ENCODE measurements at regions not wholly inside any gene's neighbourhood (a gene's known extent, or its start where the extent isn't known, plus 50 kb on each side); places are given as distances from the start of the nearest gene placed in this dataset.

DNA sequence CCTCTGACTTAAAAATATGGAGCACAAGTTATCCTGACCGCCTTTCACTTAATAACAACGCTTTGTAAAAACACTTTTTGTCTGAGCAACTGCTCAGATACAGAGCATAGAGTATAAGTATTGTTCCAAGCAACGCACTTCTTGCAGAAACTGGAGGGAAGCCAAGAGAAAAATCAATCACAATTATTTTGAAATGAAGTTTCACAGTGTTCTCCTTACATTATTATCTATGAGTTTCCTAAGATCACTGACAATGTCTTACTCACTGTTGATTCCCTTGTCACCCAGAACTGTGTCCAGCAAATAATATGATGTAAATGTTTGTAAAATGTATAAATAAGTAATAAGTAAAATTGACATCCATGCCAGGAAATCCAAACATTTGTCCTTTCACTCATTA lies 184.6 kb upstream of the GPR149 start:
- no peak overlapping the region for H3K4me3 ChIP-seq (ENCODE audit: low read length in 2 of 2)
- H3K36me3 ChIP-seq (ENCODE audit: control insufficient read depth in 2 of 2, insufficient read depth in 2 of 2, low read length in 2 of 2): no peaks in the 10 kb centered on the region
- H3K27me3 ChIP-seq (ENCODE audit: control insufficient read depth in 2 of 2, insufficient read depth in 2 of 2, low read length in 2 of 2): no peaks in the 10 kb centered on the region
- no peak overlapping the region for H3K9ac ChIP-seq (ENCODE audit: low read depth in 1 of 2, low read length in 2 of 2)
- no peak overlapping the region for H3K27ac ChIP-seq (ENCODE audit: low read depth in 2 of 2, low read length in 2 of 2)
- no peaks in the 10 kb centered on the region for H3K9me3 ChIP-seq (ENCODE audit: control insufficient read depth in 2 of 2, low read length in 2 of 2)
- H3K4me1 ChIP-seq (ENCODE audit: control insufficient read depth in 2 of 2, insufficient read depth in 2 of 2, low read length in 2 of 2): no peaks in the 10 kb centered on the region

DNA sequence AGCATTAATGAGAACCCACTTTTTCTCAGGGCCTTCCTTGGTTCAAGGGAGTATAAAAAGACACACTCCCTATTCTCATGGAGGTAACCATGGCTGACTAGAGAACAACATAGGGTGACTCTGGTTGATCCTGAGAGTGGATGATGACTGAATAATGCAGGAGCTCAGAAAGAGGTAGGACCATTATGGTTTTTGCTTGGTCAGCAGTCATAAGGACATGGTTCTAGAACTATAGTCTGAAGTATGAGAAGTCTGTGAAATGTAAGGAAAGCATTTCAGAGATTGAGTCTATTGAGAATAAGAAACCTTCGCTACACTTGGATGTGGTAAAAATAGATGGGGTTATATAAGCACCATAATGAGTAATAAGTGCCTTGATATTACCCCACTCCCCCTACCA lies 184.1 kb upstream of the GPR149 start:
- Histone ChIP-seq H3K4me1 (ENCODE audit: control insufficient read depth in 2 of 2, insufficient read depth in 2 of 2, low read length in 2 of 2) (no peaks in the 10 kb centered on the region), H3K9me3 (ENCODE audit: control insufficient read depth in 2 of 2, low read length in 2 of 2) (no peaks in the 10 kb centered on the region), H3K36me3 (ENCODE audit: control insufficient read depth in 2 of 2, insufficient read depth in 2 of 2, low read length in 2 of 2) (no peaks in the 10 kb centered on the region), H3K27me3 (ENCODE audit: control insufficient read depth in 2 of 2, insufficient read depth in 2 of 2, low read length in 2 of 2) (no peaks in the 10 kb centered on the region), H3K27ac (ENCODE audit: low read depth in 2 of 2, low read length in 2 of 2) (no peak overlapping the region), H3K4me3 (ENCODE audit: low read length in 2 of 2) (no peak overlapping the region), H3K9ac (ENCODE audit: low read depth in 1 of 2, low read length in 2 of 2) (no peak overlapping the region)

DNA sequence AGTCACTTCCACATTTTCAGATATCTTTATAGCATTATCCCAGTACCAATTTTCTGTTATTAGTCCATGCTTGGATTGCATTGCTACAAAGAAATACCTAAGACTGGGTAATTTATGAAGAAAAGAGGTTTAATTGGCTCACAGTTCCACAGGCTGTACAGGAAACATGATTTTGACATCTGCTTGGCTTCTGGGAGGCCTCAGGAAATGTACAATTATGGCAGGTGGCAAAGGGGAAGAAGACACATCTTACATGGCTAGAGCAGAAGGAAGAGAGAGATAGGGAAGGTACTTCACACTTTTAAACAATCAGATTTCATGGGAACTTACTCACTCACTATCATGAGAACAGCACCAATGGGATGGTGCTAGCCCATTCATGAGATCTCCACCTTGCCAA lies 172.3 kb upstream of the GPR149 start:
- Histone ChIP-seq H3K4me3 (ENCODE audit: low read length in 2 of 2) (no peak overlapping the region), H3K9me3 (ENCODE audit: control insufficient read depth in 2 of 2, low read length in 2 of 2) (no peaks in the 10 kb centered on the region), H3K36me3 (ENCODE audit: control insufficient read depth in 2 of 2, insufficient read depth in 2 of 2, low read length in 2 of 2) (no peaks in the 10 kb centered on the region), H3K4me1 (ENCODE audit: control insufficient read depth in 2 of 2, insufficient read depth in 2 of 2, low read length in 2 of 2) (no peaks in the 10 kb centered on the region), H3K27ac (ENCODE audit: low read depth in 2 of 2, low read length in 2 of 2) (no peak overlapping the region), H3K9ac (ENCODE audit: low read depth in 1 of 2, low read length in 2 of 2) (no peak overlapping the region), H3K27me3 (ENCODE audit: control insufficient read depth in 2 of 2, insufficient read depth in 2 of 2, low read length in 2 of 2) (no peaks in the 10 kb centered on the region)

DNA sequence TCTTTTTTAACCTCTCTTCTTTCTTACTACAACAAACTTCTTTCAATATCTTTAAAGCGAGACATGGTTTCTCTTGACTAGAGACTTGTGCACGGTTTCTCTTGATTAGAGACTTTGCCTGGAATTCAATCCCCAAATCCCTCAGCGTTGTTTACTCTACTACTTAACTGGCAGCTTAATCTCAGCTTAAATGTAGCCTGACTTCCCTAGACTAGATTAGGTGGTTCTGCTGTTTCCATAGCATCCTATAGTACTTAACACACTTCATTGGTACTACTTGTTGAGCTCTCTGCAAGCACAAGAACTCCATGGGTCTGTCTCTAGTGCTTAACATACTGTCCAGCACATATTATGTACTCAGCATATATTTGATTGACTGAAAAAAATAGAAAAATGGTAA lies 168.2 kb upstream of the GPR149 start:
- H3K36me3 ChIP-seq (ENCODE audit: control insufficient read depth in 2 of 2, insufficient read depth in 2 of 2, low read length in 2 of 2): no peaks in the 10 kb centered on the region
- no peak overlapping the region for H3K9ac ChIP-seq (ENCODE audit: low read depth in 1 of 2, low read length in 2 of 2)
- no peaks in the 10 kb centered on the region for H3K9me3 ChIP-seq (ENCODE audit: control insufficient read depth in 2 of 2, low read length in 2 of 2)
- H3K4me1 ChIP-seq (ENCODE audit: control insufficient read depth in 2 of 2, insufficient read depth in 2 of 2, low read length in 2 of 2): no peaks in the 10 kb centered on the region
- H3K27ac ChIP-seq (ENCODE audit: low read depth in 2 of 2, low read length in 2 of 2): no peak overlapping the region
- H3K27me3 ChIP-seq (ENCODE audit: control insufficient read depth in 2 of 2, insufficient read depth in 2 of 2, low read length in 2 of 2): no peaks in the 10 kb centered on the region
- no peak overlapping the region for H3K4me3 ChIP-seq (ENCODE audit: low read length in 2 of 2)

DNA sequence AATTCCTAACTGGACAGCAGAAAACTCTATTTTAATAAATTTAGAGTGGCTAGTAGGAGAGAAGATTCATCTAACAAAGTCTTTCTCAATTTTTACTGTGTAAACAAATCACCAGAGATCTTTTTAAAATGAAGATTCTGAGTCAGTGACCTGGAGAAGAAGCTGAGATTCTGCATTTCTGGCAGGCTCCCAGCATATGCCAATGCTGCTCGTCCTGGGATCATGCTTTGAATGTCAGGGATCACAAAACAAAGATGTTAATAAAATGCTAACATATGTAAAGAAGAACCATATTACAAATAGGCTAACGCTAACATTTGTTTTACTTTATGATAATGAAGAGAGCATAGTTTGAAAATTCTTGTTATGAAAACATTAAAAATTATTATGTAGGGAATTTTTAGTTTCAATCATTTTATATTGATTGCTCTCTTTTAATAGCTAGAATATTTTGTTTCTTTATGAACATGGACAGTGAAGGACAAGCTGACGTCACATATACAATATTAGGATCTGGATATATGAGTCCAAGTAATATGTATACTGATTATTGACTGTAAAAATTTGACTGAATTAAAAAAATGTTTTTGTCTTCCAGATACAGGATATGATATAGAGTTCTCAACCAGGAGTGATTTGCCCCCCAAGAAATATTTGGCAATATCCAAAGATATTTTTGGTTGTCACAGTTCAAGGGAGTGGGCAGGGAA lies 160.8 kb upstream of the GPR149 start:
- Histone ChIP-seq H3K27me3 (ENCODE audit: control insufficient read depth in 2 of 2, insufficient read depth in 2 of 2, low read length in 2 of 2) (no peaks in the 10 kb centered on the region), H3K4me1 (ENCODE audit: control insufficient read depth in 2 of 2, insufficient read depth in 2 of 2, low read length in 2 of 2) (no peaks in the 10 kb centered on the region), H3K36me3 (ENCODE audit: control insufficient read depth in 2 of 2, insufficient read depth in 2 of 2, low read length in 2 of 2) (no peaks in the 10 kb centered on the region), H3K4me3 (ENCODE audit: low read length in 2 of 2) (no peak overlapping the region), H3K27ac (ENCODE audit: low read depth in 2 of 2, low read length in 2 of 2) (no peak overlapping the region), H3K9me3 (ENCODE audit: control insufficient read depth in 2 of 2, low read length in 2 of 2) (no peaks in the 10 kb centered on the region), H3K9ac (ENCODE audit: low read depth in 1 of 2, low read length in 2 of 2) (no peak overlapping the region)

DNA sequence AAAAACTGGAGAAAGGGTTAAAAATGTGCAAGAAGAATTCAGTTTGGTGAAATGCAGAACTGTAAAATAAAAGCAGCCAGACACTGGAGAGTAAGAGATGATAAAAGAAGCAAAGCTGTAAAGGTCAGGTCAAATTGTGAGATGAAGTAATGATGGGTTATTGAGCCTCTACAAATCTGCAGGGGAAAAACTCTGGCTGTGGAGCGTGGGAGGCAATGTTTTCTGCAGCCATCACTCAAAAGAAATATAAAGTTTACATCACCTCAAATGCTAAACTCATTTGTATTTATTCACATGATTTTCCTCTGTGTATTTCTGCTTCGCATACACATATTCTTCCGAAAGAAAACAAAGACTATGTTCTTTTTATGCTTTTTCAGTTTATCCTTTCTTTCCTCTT lies 158.8 kb upstream of the GPR149 start:
- no peaks in the 10 kb centered on the region for H3K36me3 ChIP-seq (ENCODE audit: control insufficient read depth in 2 of 2, insufficient read depth in 2 of 2, low read length in 2 of 2)
- H3K27me3 ChIP-seq (ENCODE audit: control insufficient read depth in 2 of 2, insufficient read depth in 2 of 2, low read length in 2 of 2): no peaks in the 10 kb centered on the region
- no peak overlapping the region for H3K9ac ChIP-seq (ENCODE audit: low read depth in 1 of 2, low read length in 2 of 2)
- no peaks in the 10 kb centered on the region for H3K9me3 ChIP-seq (ENCODE audit: control insufficient read depth in 2 of 2, low read length in 2 of 2)
- H3K4me3 ChIP-seq (ENCODE audit: low read length in 2 of 2): no peak overlapping the region
- no peaks in the 10 kb centered on the region for H3K4me1 ChIP-seq (ENCODE audit: control insufficient read depth in 2 of 2, insufficient read depth in 2 of 2, low read length in 2 of 2)
- no peak overlapping the region for H3K27ac ChIP-seq (ENCODE audit: low read depth in 2 of 2, low read length in 2 of 2)

DNA sequence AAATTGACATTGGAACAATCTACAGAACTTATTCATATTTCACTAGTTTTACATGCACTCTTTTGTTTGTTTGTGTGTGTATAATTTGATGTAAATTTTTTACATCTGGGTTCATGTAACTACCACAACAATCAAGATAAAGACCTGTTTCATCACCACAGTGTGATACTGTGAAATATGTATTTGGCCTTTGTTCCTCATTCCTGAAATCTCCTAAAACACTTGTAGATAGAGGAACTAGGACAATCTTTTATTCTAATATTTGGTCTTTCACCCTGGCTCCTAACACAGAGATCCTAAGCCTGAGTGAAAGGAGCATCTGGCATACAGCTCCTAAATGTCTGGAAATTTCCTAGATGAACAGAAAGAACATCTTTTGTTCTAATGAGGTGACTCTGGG lies 155.0 kb upstream of the GPR149 start:
- no peak overlapping the region for H3K4me3 ChIP-seq (ENCODE audit: low read length in 2 of 2)
- H3K27ac ChIP-seq (ENCODE audit: low read depth in 2 of 2, low read length in 2 of 2): no peak overlapping the region
- no peaks in the 10 kb centered on the region for H3K4me1 ChIP-seq (ENCODE audit: control insufficient read depth in 2 of 2, insufficient read depth in 2 of 2, low read length in 2 of 2)
- H3K9ac ChIP-seq (ENCODE audit: low read depth in 1 of 2, low read length in 2 of 2): no peak overlapping the region
- no peaks in the 10 kb centered on the region for H3K27me3 ChIP-seq (ENCODE audit: control insufficient read depth in 2 of 2, insufficient read depth in 2 of 2, low read length in 2 of 2)
- H3K36me3 ChIP-seq (ENCODE audit: control insufficient read depth in 2 of 2, insufficient read depth in 2 of 2, low read length in 2 of 2): no peaks in the 10 kb centered on the region
- H3K9me3 ChIP-seq (ENCODE audit: control insufficient read depth in 2 of 2, low read length in 2 of 2): no peaks in the 10 kb centered on the region

DNA sequence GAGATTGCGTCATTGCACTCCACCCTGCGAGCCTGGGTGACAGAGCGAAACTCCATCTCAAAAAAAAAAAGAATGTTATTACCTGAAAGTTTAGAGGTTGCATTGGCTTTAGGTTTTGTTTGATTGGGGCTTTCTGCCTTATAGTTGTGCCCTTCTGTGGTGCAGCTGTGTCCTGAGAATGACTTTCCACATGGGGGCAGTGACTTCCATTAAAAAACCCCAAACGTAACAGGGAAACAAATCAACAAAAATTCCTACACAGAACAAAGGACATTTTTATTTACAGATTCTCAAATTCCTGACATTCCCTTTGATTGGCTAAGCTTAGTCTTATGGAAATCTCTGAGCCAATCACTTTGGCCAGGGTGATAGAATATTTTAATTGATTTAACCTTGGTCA lies 154.1 kb upstream of the GPR149 start:
- H3K9me3 ChIP-seq (ENCODE audit: control insufficient read depth in 2 of 2, low read length in 2 of 2): no peaks in the 10 kb centered on the region
- H3K4me1 ChIP-seq (ENCODE audit: control insufficient read depth in 2 of 2, insufficient read depth in 2 of 2, low read length in 2 of 2): no peaks in the 10 kb centered on the region
- H3K4me3 ChIP-seq (ENCODE audit: low read length in 2 of 2): no peak overlapping the region
- H3K27ac ChIP-seq (ENCODE audit: low read depth in 2 of 2, low read length in 2 of 2): no peak overlapping the region
- no peaks in the 10 kb centered on the region for H3K27me3 ChIP-seq (ENCODE audit: control insufficient read depth in 2 of 2, insufficient read depth in 2 of 2, low read length in 2 of 2)
- no peaks in the 10 kb centered on the region for H3K36me3 ChIP-seq (ENCODE audit: control insufficient read depth in 2 of 2, insufficient read depth in 2 of 2, low read length in 2 of 2)
- H3K9ac ChIP-seq (ENCODE audit: low read depth in 1 of 2, low read length in 2 of 2): no peak overlapping the region

DNA sequence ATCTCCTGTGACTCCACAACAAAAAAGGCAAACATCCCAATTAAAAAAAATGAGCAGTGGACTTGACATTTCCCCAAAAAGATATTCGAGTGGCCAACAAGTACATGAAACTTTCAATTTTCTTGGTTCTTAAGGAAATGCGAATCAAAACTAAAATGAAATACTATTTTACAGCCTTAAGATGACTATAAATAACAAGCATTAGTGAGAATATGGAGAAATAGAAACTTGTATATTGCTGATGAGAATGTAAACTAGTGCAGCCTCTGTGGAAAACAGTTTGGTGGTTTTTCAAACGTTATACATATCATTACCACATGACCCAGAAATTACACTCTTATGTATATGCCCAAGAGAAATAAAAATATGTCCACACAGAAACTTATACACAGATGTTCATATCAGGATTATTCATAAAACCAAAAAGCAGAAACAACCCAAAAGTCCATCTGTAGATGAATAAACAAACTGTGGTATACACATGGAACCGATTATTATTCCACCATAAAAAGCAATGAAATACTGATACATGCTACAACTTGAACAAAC lies 153.2 kb upstream of the GPR149 start:
- Histone ChIP-seq H3K4me3 (ENCODE audit: low read length in 2 of 2) (no peak overlapping the region), H3K9ac (ENCODE audit: low read depth in 1 of 2, low read length in 2 of 2) (no peak overlapping the region), H3K27me3 (ENCODE audit: control insufficient read depth in 2 of 2, insufficient read depth in 2 of 2, low read length in 2 of 2) (no peaks in the 10 kb centered on the region), H3K27ac (ENCODE audit: low read depth in 2 of 2, low read length in 2 of 2) (no peak overlapping the region), H3K4me1 (ENCODE audit: control insufficient read depth in 2 of 2, insufficient read depth in 2 of 2, low read length in 2 of 2) (no peaks in the 10 kb centered on the region), H3K9me3 (ENCODE audit: control insufficient read depth in 2 of 2, low read length in 2 of 2) (no peaks in the 10 kb centered on the region), H3K36me3 (ENCODE audit: control insufficient read depth in 2 of 2, insufficient read depth in 2 of 2, low read length in 2 of 2) (no peaks in the 10 kb centered on the region)

DNA sequence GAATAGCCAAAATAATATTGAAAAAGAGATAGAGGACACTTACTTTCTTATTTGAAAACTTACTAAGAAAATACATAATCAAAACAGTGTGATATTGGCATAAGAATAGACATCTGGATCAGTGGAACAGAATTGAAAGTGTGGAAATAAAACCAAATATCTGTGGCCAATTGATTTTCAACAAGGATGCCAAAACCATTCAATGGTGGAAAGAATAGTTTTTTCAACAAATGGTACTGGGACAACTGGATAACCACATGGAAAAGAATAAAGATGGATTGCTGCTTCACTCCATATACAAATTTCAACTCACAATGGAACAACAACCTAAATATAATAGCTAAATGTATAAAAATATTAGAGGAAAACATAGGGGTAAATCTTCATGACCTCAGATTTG lies 152.5 kb upstream of the GPR149 start:
- no peak overlapping the region for H3K27ac ChIP-seq (ENCODE audit: low read depth in 2 of 2, low read length in 2 of 2)
- no peaks in the 10 kb centered on the region for H3K27me3 ChIP-seq (ENCODE audit: control insufficient read depth in 2 of 2, insufficient read depth in 2 of 2, low read length in 2 of 2)
- H3K9ac ChIP-seq (ENCODE audit: low read depth in 1 of 2, low read length in 2 of 2): no peak overlapping the region
- H3K4me3 ChIP-seq (ENCODE audit: low read length in 2 of 2): no peak overlapping the region
- H3K36me3 ChIP-seq (ENCODE audit: control insufficient read depth in 2 of 2, insufficient read depth in 2 of 2, low read length in 2 of 2): no peaks in the 10 kb centered on the region
- H3K9me3 ChIP-seq (ENCODE audit: control insufficient read depth in 2 of 2, low read length in 2 of 2): no peaks in the 10 kb centered on the region
- no peaks in the 10 kb centered on the region for H3K4me1 ChIP-seq (ENCODE audit: control insufficient read depth in 2 of 2, insufficient read depth in 2 of 2, low read length in 2 of 2)
